Germinal center (tissue), 1 donor: ENCODE measurements at regions not wholly inside any gene's neighbourhood (a gene's known extent, or its start where the extent isn't known, plus 50 kb on each side); places are given as distances from the start of the nearest gene placed in this dataset.

Experiments
- DNase-seq: peaks from one replicate; pipeline ENCODE4 v3.0.0; 2012; ENCODE audit warnings: mixed read lengths, low spot score

GRCh38 chr3:36192901-36193300 lies 187.4 kb upstream of the STAC start:
- DNase-seq: no peak

GRCh38 chr3:36193448-36193847 lies 186.9 kb upstream of the STAC start:
- DNase-seq: no peak

GRCh38 chr3:36196058-36196457 lies 184.2 kb upstream of the STAC start:
- DNase-seq: no peak

- no peak for DNase-seq
These were observed 183.2 kb upstream of the STAC start for GRCh38 chr3:36197151-36197550.

GRCh38 chr3:36201546-36201945 lies 178.8 kb upstream of the STAC start:
- DNase-seq: no peak

GRCh38 chr3:36206956-36207580 lies 173.2 kb upstream of the STAC start:
- DNase-seq: no peak

- no peak for DNase-seq
These were observed 169.3 kb upstream of the STAC start for GRCh38 chr3:36210840-36211651.

GRCh38 chr3:36211652-36211999 lies 168.7 kb upstream of the STAC start:
- no peak for DNase-seq

GRCh38 chr3:36212251-36212650 lies 168.1 kb upstream of the STAC start:
- DNase-seq: no peak

GRCh38 chr3:36214460-36214859 lies 165.8 kb upstream of the STAC start:
- no peak for DNase-seq

GRCh38 chr3:36215241-36215640 lies 165.1 kb upstream of the STAC start:
- DNase-seq: no peak

GRCh38 chr3:36219398-36219797 lies 160.9 kb upstream of the STAC start:
- no peak for DNase-seq

GRCh38 chr3:36220173-36220572 lies 160.1 kb upstream of the STAC start:
- no peak for DNase-seq

- no peak for DNase-seq
These were observed 158.3 kb upstream of the STAC start for GRCh38 chr3:36221975-36222374.

- no peak for DNase-seq
These were observed 152.3 kb upstream of the STAC start for GRCh38 chr3:36227980-36228379.

- no peak for DNase-seq
These were observed 150.8 kb upstream of the STAC start for GRCh38 chr3:36229496-36229895.

- DNase-seq: no peak
These were observed 147.4 kb upstream of the STAC start for GRCh38 chr3:36232797-36233489.

GRCh38 chr3:36244728-36245127 lies 135.6 kb upstream of the STAC start:
- DNase-seq: no peak

- no peak for DNase-seq
These were observed 131.9 kb upstream of the STAC start for GRCh38 chr3:36248374-36248773.

GRCh38 chr3:36250191-36250590 lies 130.1 kb upstream of the STAC start:
- DNase-seq: no peak

GRCh38 chr3:36257158-36257852 lies 123.0 kb upstream of the STAC start:
- no peak for DNase-seq

- DNase-seq: no peak
These were observed 121.9 kb upstream of the STAC start for GRCh38 chr3:36258421-36258820.

- DNase-seq: no peak
These were observed 120.7 kb upstream of the STAC start for GRCh38 chr3:36259580-36259979.
